WTC11 (cell line): ENCODE measurements at regions not wholly inside any gene's neighbourhood (a gene's known extent, or its start where the extent isn't known, plus 50 kb on each side); places are given as distances from the start of the nearest gene placed in this dataset.

ENCODE experiments used
- ATAC-seq: fragments of 200-7000 bp; cut with Tn5 transposase; 2 replicates; pipeline ENCODE4 v1.10.0; 2021; ENCODE audit warnings: mild to moderate bottlenecking, moderate library complexity
- CTCF ChIA-PET: fragments of 300-600 bp; sonication (Branson Sonifier 250); formaldehyde crosslinking; loops from one replicate; lab custom pipeline; 2021; ENCODE audit warnings: antibody characterized with exemption; lab: Charles Lee
- POLR2A ChIA-PET: fragments of 350-600 bp; sonication (Branson Sonifier 250); formaldehyde crosslinking; loops from one replicate; lab custom pipeline; 2021; ENCODE audit warnings: antibody characterized with exemption; lab: Charles Lee
- DNase-seq: peaks from one replicate; pipeline ENCODE4 v3.0.0; 2021; ENCODE audit warnings: low spot score
- H3K27ac Mint-ChIP-seq: 2 replicates; pipeline ENCODE4 v1.8.0; 2021; ENCODE audit warnings: mixed read lengths
- H3K27me3 Mint-ChIP-seq: 2 replicates; pipeline ENCODE4 v1.8.0; 2021; ENCODE audit warnings: low read depth, mild to moderate bottlenecking, moderate library complexity, mixed read lengths
- H3K36me3 Mint-ChIP-seq: 2 replicates; pipeline ENCODE4 v1.8.0; 2021; ENCODE audit warnings: mixed read lengths
- H3K4me1 Mint-ChIP-seq: 2 replicates; pipeline ENCODE4 v1.8.0; 2022; ENCODE audit warnings: mixed read lengths
- H3K4me3 Mint-ChIP-seq: 2 replicates; pipeline ENCODE4 v1.8.0; 2021; ENCODE audit warnings: mild to moderate bottlenecking, moderate library complexity, mixed read lengths
- H3K9me3 Mint-ChIP-seq: 2 replicates; pipeline ENCODE4 v1.8.0; 2021; ENCODE audit warnings: mixed read lengths
- AR ChIP-seq: fragments of 250-450 bp; sonication (Bioruptor Pico); IDR thresholded peaks from 2 replicates; pipeline ENCODE4 v1.9.0; 2021; ENCODE audit warnings: mild to moderate bottlenecking
- CBFB ChIP-seq: sonication (generic); formaldehyde crosslinking; IDR thresholded peaks from 2 replicates; pipeline ENCODE4 v1.8.1; 2022; ENCODE audit warnings: mild to moderate bottlenecking, low read depth, missing genetic modification reagents
- CDX4 ChIP-seq: fragments of 250-450 bp; sonication (Bioruptor Pico); IDR thresholded peaks from 2 replicates; pipeline ENCODE4 v1.9.0; 2021; ENCODE audit warnings: moderate library complexity, mild to moderate bottlenecking, inconsistent platforms, borderline replicate concordance
- CTCF ChIP-seq: fragments of 200-600 bp; IDR thresholded peaks from 2 replicates; pipeline ENCODE4 v1.8.0; 2022; ENCODE audit warnings: antibody characterized with exemption
- ESRRA ChIP-seq: sonication (generic); formaldehyde crosslinking; IDR thresholded peaks from 2 replicates; pipeline ENCODE4 v1.8.1; 2022; ENCODE audit warnings: mild to moderate bottlenecking, missing genetic modification reagents, borderline replicate concordance
- FOXJ3 ChIP-seq: sonication (generic); formaldehyde crosslinking; IDR thresholded peaks from 2 replicates; pipeline ENCODE4 v1.9.0; 2021; ENCODE audit warnings: missing genetic modification reagents, mild to moderate bottlenecking, borderline replicate concordance
- FOXK1 ChIP-seq: sonication (generic); formaldehyde crosslinking; IDR thresholded peaks from 2 replicates; pipeline ENCODE4 v1.8.0; 2022; ENCODE audit warnings: mild to moderate bottlenecking, moderate library complexity, missing genetic modification reagents
- FOXP1 ChIP-seq: sonication (generic); formaldehyde crosslinking; IDR thresholded peaks from 2 replicates; pipeline ENCODE4 v1.8.0; 2022; ENCODE audit warnings: missing genetic modification reagents, mild to moderate bottlenecking, moderate library complexity, borderline replicate concordance
- GABPB1 ChIP-seq: sonication (generic); formaldehyde crosslinking; IDR thresholded peaks from 2 replicates; pipeline ENCODE4 v1.8.1; 2023; ENCODE audit warnings: mild to moderate bottlenecking, missing genetic modification reagents
- GRHL2 ChIP-seq: fragments of 250-450 bp; sonication (Bioruptor Pico); IDR thresholded peaks from 2 replicates; pipeline ENCODE4 v1.8.0; 2022; ENCODE audit warnings: mild to moderate bottlenecking, moderate library complexity; ENCODE audit not compliant: insufficient replicate concordance, severe bottlenecking
- IRF2 ChIP-seq: sonication (generic); formaldehyde crosslinking; IDR thresholded peaks from 2 replicates; pipeline ENCODE4 v1.8.0; 2022; ENCODE audit warnings: low read depth, missing genetic modification reagents, borderline replicate concordance
- JUN ChIP-seq: sonication (generic); formaldehyde crosslinking; IDR thresholded peaks from 2 replicates; pipeline ENCODE4 v1.8.0; 2023; ENCODE audit warnings: mild to moderate bottlenecking, missing genetic modification reagents
- MAX ChIP-seq: sonication (generic); formaldehyde crosslinking; IDR thresholded peaks from 2 replicates; pipeline ENCODE4 v1.8.0; 2022; ENCODE audit warnings: mild to moderate bottlenecking, missing genetic modification reagents
- MYBL2 ChIP-seq: sonication (generic); formaldehyde crosslinking; IDR thresholded peaks from 2 replicates; pipeline ENCODE4 v1.8.1; 2023; ENCODE audit warnings: mild to moderate bottlenecking, moderate library complexity, missing genetic modification reagents
- NR1H2 ChIP-seq: sonication (generic); formaldehyde crosslinking; IDR thresholded peaks from 2 replicates; pipeline ENCODE4 v1.9.0; 2021; ENCODE audit warnings: mild to moderate bottlenecking, moderate library complexity, missing genetic modification reagents
- PREB ChIP-seq: sonication (generic); formaldehyde crosslinking; IDR thresholded peaks from 2 replicates; pipeline ENCODE4 v1.8.1; 2022; ENCODE audit warnings: mild to moderate bottlenecking, missing genetic modification reagents, moderate library complexity, borderline replicate concordance
- SOX15 ChIP-seq: fragments of 250-450 bp; sonication (Bioruptor Pico); IDR thresholded peaks from 2 replicates; pipeline ENCODE4 v1.9.0; 2021; ENCODE audit warnings: mild to moderate bottlenecking
- TP53 ChIP-seq: sonication (generic); formaldehyde crosslinking; IDR thresholded peaks from 2 replicates; pipeline ENCODE4 v1.8.1; 2023; ENCODE audit warnings: mild to moderate bottlenecking, missing genetic modification reagents
- ZNF121 ChIP-seq: sonication (generic); formaldehyde crosslinking; IDR thresholded peaks from 2 replicates; pipeline ENCODE4 v1.8.0; 2023; ENCODE audit warnings: missing genetic modification reagents
- ZNF281 ChIP-seq: sonication (generic); formaldehyde crosslinking; IDR thresholded peaks from 2 replicates; pipeline ENCODE4 v1.8.0; 2023; ENCODE audit warnings: mild to moderate bottlenecking, missing genetic modification reagents
- ZNF416 ChIP-seq: fragments of 250-450 bp; sonication (Bioruptor Pico); IDR thresholded peaks from 2 replicates; pipeline ENCODE4 v1.9.0; 2021; ENCODE audit warnings: mild to moderate bottlenecking, inconsistent platforms

- no peaks in the 10 kb centered on the region; the same call in 1 of the 2 replicates for H3K9me3 Mint-ChIP-seq
- no peak for TF ChIP-seq GABPB1 (CRISPR knock-in tag)
- no peak for TF ChIP-seq GRHL2 (CRISPR knock-in tag)
- no peak for TF ChIP-seq CDX4
- no peak for TF ChIP-seq CTCF
- no peak for TF ChIP-seq AR
- no peak for TF ChIP-seq TP53 (CRISPR knock-in tag)
- no peak for TF ChIP-seq FOXK1 (CRISPR knock-in tag)
- no peak for TF ChIP-seq ZNF281 (CRISPR knock-in tag)
Measured at GRCh38 chr3:127087441-127087840, 104.5 kb downstream of the PLXNA1 start.

GRCh38 chr3:127088511-127089351, 104.2 kb upstream of the PRR23E start:
- ATAC-seq (peak; percentile 40), DNase-seq (no peak)
- H3K27me3 Mint-ChIP-seq: no peaks in the 10 kb centered on the region
- no peaks in the 10 kb centered on the region; the same call in 1 of the 2 replicates for H3K4me1 Mint-ChIP-seq
- H3K36me3 Mint-ChIP-seq: no peaks in the 10 kb centered on the region
- TF ChIP-seq ESRRA (CRISPR knock-in tag) (no peak), PREB (no peak), IRF2 (CRISPR knock-in tag) (no peak), NR1H2 (CRISPR knock-in tag) (no peak), CTCF (no peak), JUN (CRISPR knock-in tag) (no peak), ZNF416 (CRISPR knock-in tag) (no peak), MAX (CRISPR knock-in tag) (no peak), MYBL2 (CRISPR knock-in tag) (no peak), GABPB1 (CRISPR knock-in tag) (no peak), SOX15 (no peak), FOXJ3 (CRISPR knock-in tag) (no peak), ZNF121 (CRISPR knock-in tag) (no peak), CBFB (no peak), FOXP1 (CRISPR knock-in tag) (no peak)
- no peaks in the 10 kb centered on the region; the same call in 1 of the 2 replicates for H3K9me3 Mint-ChIP-seq
- ChIA-PET CTCF (no interaction called here), POLR2A (no interaction called here)
- no peak overlapping the region for H3K4me3 Mint-ChIP-seq
- no peak overlapping the region for H3K27ac Mint-ChIP-seq

More at GRCh38 chr3:127087441-127087840, 104.5 kb downstream of the PLXNA1 start:
- DNase-seq: no peak
- Mint-ChIP-seq H3K36me3 (no peaks in the 10 kb centered on the region), H3K4me1 (no peaks in the 10 kb centered on the region; the same call in 1 of the 2 replicates), H3K27ac (no peak overlapping the region), H3K27me3 (no peaks in the 10 kb centered on the region), H3K4me3 (no peak overlapping the region)
- CTCF ChIA-PET: no interaction called here
- no peak for ATAC-seq
- POLR2A ChIA-PET: interaction anchor here (0.7 kb wide), 1 partner anchor 83 kb away, joined by 3 read pairs; no protein-coding TSS in a partner anchor
